GM21723 (cell line): ENCODE measurements at regions not wholly inside any gene's neighbourhood (a gene's known extent, or its start where the extent isn't known, plus 50 kb on each side); places are given as distances from the start of the nearest gene placed in this dataset.
A peak's percentile ranks its signal among the peaks of the same experiment; 100 is the strongest.
"Not testable (repeated sequence)": the region's sequence is repeated elsewhere in the genome, so short reads cannot be mapped to it uniquely, and the experiment has no call there.

ENCODE experiments used
- ATAC-seq: cut with Tn5 transposase; IDR thresholded peaks from one replicate; pipeline ENCODE4 v1.9.1; 2021; ENCODE audit warnings: mild to moderate bottlenecking, moderate library complexity; ENCODE audit not compliant: unreplicated experiment

- ATAC-seq: no peak
These were observed 457.4 kb downstream of the FBXO15 start for GRCh38 chr18:73690222-73690621.

- ATAC-seq: peak; percentile 83
These were observed 458.6 kb downstream of the FBXO15 start for GRCh38 chr18:73688851-73689711.

GRCh38 chr18:73688161-73688560, 459.5 kb downstream of the FBXO15 start:
- no peak for ATAC-seq

- no peak for ATAC-seq
These were observed 463.0 kb downstream of the FBXO15 start for GRCh38 chr18:73684647-73685046.

GRCh38 chr18:73683409-73684238, 464.0 kb downstream of the FBXO15 start:
- no peak for ATAC-seq

GRCh38 chr18:73681912-73682311, 465.7 kb downstream of the FBXO15 start:
- ATAC-seq: no peak

- ATAC-seq: no peak
These were observed 466.2 kb downstream of the FBXO15 start for GRCh38 chr18:73681398-73681797.

- no peak for ATAC-seq
These were observed 467.5 kb downstream of the FBXO15 start for GRCh38 chr18:73679941-73680712.

- no peak for ATAC-seq
These were observed 470.2 kb downstream of the FBXO15 start for GRCh38 chr18:73677450-73677849.

- ATAC-seq: no peak
These were observed 473.3 kb downstream of the FBXO15 start for GRCh38 chr18:73674125-73674865.

GRCh38 chr18:73671480-73671879, 476.2 kb downstream of the FBXO15 start:
- not testable (repeated sequence) for ATAC-seq

- peak; percentile 51 for ATAC-seq
These were observed 477.1 kb downstream of the FBXO15 start for GRCh38 chr18:73670524-73670923.

- ATAC-seq: no peak
These were observed 477.6 kb downstream of the FBXO15 start for GRCh38 chr18:73670039-73670438.

GRCh38 chr18:73669297-73669696, 478.3 kb downstream of the FBXO15 start:
- ATAC-seq: no peak

GRCh38 chr18:73668051-73668450, 479.6 kb downstream of the FBXO15 start:
- no peak for ATAC-seq

GRCh38 chr18:73666772-73667171, 480.9 kb downstream of the FBXO15 start:
- ATAC-seq: no peak

GRCh38 chr18:73664896-73665295, 482.7 kb downstream of the FBXO15 start:
- ATAC-seq: no peak

GRCh38 chr18:73663581-73663980, 484.1 kb downstream of the FBXO15 start:
- ATAC-seq: no peak

GRCh38 chr18:73662421-73662820, 485.2 kb downstream of the FBXO15 start:
- no peak for ATAC-seq
